Activated CD4-positive, alpha-beta T cell treated with anti-CD3 and anti-CD28 coated beads for 24 hours (primary cell): ENCODE measurements at regions not wholly inside any gene's neighbourhood (a gene's known extent, or its start where the extent isn't known, plus 50 kb on each side); places are given as distances from the start of the nearest gene placed in this dataset.
"Not testable (repeated sequence)": the region's sequence is repeated elsewhere in the genome, so short reads cannot be mapped to it uniquely, and the experiment has no call there.

Experiments
- DNase-seq, 2 donors: peaks; one replicate each; pipeline ENCODE4 v3.0.0-alpha.2; 2020; ENCODE audit warnings: low read depth in 2 of 2

DNA sequence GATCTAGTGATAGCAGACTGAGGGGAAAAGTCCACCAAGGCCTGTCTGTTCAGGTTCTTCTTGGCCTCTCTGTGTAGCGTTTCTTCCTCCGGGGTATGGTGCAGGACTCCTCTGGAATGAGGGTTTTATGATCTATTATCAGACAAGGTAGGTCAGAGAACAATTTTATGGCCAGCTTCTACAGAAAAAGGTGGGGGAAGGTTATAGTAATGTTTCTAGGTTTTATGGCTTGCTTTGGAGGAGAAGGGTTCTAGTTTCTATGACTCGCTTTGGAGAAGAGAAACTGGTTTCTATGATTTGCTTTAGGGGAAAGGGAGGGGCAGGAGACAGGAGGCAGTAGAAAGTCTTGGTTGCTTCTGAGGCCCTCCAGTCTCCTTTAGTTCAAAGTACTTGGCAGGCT, 144.8 kb upstream of the LAMA2 start:
- DNase-seq: no peak

DNA sequence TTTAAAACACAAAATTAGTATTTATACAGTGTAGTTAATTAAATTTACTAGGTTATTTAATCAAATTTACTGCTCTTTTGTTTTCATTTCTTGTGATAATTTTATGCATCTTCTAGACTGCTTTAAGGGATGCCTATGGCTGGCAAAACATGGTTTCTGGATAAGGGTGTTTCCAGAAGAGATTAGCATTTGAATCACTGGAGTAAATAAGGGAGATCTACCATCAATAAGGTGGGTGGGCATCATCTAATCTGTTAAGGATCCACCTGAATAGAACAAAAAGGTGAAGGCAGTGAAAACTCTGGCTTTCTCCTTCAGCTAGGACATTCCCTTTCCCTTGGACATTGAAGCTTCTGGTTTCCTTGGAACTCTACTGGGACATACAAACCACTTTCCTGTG, 146.2 kb upstream of the LAMA2 start:
- no peak for DNase-seq

DNA sequence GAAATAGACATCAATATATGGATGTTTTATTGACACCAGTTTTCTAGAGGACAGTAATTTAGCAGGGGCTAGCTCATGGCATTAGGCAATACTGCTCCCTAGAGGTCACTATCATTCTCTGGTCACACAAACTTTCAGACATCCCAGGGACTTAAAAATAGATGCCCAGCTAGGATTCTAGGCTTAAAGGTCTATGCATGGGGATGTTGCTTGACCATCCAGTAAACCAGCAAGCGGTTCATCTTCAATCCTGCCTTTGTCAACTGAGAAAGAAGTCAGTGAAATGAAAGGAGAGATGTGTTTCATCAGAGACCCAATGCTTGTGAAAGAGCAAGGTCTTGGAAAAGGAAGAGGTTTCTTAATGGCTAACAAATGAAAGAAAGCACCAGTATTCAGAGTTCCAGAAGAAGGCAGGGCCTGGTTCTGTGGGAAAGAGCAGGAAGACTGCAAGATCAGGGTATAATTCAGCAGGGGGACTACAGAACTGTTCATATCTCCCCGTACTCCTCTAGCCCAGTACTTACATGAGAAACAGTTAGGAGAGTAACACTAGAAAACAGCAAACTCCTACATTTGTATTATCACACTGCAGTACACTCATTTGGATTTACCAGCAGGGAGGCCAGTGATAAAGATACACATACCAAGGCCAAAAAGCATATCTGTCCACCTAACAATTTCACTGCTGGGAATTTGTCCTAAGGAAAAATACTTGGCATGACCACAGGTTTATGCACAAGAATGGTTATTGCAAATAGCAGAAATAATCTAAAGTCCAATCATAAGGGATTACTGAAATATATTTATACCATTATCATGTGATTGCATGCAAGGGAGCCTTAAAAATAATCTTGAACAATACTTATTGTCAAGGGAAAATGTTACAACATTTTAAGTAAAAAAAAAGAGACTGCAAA, 151.4 kb upstream of the LAMA2 start:
- DNase-seq: no peak

DNA sequence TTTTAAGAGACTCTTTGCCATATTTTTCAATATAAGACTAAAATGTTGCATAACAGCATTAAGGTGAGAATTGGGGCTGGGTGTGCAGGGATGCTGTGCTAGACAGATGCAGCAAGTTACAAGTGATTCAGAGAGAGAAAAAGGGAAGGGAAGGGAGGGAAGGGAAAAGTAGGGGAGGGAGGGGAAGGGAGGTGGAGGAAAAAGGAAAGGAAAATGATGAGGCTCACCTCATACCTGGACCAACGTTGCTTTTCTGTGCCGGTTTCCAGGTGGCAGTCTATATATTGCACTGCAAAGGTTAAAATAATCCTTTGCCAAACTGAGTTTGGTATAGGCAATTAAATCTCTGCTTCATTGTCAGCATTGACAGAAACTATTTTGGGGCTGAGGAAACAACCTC, 155.4 kb upstream of the LAMA2 start:
- DNase-seq: no peak

DNA sequence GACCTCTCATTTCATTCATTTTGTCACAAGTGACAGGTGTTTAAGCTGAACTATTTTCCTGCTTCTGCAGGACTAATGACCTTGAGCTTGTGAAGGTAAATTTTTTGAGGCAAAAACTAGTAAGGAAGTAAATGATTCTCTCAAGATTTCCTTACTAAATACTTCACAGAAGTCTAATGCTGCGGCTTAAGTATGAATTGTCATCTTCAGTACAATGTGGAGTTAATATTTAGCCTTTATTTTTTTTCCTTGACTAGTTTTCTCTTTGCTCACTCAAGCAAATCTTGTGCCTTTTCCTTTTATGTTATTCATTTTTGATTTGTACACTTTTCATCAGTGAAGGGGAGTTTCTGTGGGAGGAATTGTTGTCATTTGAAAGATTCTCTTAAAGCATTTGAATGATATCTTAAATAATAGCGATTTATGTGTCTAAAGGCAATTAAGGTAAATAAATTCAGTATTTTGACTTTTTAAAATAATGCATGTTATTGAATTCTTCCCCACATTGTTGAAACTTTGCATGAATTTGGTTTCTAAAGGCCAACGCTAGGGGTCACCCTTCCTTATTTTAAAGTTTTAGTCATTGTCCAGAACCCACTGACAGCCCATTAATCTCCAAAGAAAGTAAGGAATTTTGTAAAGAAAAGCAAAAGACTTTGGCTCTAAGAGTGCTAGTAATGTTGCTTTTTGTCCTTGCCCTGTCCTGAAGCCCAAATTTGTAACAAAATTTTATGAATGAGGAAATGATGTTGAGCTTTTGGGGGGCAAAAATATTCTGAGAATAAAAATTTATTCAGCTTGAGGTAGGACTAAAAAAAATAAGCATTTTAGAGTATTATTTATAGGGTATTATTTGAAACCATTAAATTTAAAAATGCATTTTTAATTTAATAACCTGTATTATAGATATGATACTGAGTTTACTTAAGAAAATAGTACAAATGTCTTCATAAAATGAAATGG, 157.4 kb upstream of the LAMA2 start:
- DNase-seq: peak; percentile 4 to 9

DNA sequence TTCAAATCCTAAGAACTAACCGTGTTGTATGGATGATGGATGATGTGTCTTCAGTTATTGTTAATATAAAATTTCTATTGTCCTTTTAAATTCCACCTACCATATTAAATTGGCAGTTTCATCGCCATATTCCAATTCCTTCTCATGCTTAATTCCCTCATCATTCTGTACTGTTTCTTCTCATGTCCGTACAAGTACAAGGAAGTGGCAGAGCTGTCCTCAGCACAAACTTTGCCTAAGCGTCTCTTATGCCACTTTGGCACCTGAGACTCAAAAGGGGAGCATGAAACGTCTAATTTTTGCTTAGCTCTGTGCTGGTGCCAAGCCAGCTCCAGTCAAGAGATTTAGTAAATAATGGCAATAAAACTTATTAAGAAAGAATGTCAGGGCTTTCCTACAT, 158.2 kb upstream of the LAMA2 start:
- no peak for DNase-seq

DNA sequence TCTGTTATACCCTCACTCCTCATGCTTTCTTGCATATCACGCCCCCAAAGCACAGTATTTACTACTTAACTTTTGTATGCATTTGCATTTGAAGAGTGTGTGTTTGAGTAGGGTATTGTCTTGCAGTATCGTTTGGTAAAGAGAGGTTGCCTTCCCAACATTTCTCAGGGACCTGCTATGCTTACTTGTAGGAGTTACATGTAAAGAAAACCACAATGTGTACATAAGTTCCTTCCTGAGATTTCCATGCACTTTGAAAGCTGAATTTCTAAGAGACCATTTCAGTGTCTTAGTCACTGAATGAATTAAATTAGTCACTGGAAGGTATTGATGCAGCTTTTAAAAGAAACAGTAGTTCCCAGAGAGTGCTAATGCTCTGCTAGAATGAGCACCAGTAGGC, 159.3 kb upstream of the LAMA2 start:
- no peak for DNase-seq

DNA sequence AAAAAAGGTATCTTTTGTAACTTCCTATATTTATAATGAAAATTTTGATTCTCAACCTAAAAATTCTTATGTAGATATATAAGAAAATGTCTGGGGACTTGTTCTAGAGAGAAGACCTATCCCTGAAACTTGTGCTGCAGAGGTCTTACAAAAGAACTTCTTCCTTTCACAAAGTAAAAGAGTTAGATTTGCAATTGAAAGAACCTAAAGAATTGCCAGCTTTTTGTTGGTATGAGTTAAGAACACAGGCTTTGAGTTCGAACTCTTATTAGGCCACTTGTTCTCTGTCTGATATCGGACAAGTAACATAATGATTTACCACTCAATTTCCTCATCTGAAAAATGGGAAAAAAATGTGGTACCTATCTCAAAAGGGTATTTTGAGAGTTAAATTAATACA, 162.0 kb upstream of the LAMA2 start:
- no peak for DNase-seq

DNA sequence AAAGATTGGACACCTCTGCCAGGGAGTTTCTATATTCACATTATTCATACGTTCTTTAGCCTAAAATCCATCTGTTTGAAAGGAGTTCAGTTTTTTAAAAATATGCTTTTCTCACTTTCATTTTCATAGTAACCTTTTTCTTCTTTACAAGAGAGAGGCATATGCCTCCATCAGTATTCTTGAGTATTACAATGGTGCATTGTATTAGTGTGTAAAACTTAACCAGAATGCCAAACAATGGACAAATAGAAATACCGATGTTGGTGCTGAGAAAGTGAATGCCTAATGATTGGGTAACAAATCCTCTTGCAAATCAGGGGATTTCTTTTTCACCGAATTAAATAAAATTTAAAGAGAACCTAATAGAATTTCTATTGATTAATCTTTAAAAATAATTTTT, 163.2 kb upstream of the LAMA2 start:
- DNase-seq: no peak

DNA sequence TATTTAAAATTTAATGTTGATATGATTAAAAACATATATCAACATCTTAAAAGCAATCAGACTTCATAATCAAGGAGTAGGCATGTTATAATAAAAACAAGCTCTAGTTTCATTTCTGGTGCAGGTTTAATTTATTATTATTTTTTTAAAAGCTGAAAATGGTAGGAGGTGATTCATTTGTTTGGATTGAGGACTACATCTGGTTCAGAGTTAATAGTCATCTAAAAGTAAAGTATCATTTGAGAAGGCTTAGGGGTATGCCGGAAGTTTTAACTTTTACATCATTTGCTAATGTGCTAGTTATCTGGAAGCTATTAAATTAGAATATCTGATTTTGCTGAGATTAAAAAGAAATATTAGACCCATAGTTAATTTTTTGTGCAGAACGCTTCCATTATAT, 169.5 kb upstream of the LAMA2 start:
- DNase-seq: no peak

DNA sequence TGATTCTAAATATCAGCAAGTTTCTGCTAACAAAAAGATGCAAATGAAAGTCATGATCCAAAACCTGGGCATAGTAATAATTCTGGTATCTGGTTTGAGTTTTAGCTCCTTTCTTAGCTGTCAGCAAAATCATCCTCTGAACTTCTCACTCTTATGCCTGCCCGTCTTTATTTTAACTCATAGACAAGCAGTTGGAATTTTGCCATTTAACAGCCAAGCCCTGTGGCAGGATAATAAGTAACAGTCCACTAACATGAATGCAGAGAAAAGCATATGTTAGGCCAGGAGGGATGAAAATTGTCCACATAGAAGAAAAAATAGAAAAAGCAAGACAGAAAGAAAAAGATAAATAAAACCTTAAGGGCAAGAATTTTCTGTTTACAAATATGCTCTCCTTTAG, 170.0 kb upstream of the LAMA2 start:
- DNase-seq: no peak

DNA sequence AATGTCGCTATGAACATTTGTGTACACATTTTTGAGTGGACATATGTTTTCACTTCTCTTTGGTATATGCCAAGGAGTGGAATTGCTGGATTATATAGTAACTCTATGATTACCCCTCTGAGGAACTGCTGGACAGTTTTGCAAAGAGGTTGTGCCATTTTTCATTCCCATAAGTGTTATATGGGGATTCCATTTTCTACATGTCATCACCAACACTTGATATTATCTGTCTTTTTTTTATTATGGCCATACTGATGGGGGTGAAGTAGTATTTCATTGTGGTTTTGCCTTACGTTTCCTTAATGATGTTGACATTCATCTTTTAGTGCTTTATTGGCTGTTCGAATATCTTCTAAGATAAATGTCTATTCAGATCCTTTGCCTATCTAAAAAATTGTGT, 171.8 kb upstream of the LAMA2 start:
- DNase-seq: no peak

DNA sequence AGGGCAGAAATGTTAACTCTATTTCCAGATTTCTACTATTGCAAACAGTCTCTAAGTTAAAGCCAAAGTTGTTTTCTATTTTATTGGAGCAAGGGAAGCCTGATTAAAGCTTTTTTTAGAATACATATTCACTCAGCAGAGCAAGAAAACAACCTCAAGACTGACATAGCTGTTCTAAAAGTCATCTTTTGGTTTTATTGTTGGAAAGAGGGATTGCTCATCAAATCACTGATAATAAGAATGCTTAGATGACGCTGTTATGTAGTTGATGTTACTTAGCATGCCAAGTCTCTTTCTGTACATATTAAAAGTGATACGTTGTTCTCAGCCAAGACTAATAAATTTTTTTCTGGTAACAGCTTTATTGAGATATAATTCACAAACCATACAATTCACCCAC, 172.6 kb upstream of the LAMA2 start:
- DNase-seq: no peak

DNA sequence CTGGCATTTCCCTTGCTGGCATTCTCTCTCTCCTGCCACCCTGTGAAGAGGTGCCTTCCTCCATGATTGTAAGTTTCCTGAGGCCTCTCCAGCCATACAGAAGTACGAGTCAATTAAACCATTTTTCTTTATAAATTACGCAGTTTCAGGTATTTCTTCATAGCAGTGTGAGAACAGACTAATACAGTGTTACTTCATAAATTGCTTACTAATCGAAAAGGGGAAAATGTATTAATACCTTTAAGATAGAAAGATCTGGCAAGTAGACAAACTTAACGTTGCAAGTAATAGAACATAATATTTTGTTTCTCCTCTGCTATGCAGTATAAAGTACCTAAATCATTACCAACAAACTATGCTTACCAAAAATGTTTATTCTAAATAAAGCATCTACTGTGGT, 178.3 kb upstream of the LAMA2 start:
- no peak for DNase-seq

DNA sequence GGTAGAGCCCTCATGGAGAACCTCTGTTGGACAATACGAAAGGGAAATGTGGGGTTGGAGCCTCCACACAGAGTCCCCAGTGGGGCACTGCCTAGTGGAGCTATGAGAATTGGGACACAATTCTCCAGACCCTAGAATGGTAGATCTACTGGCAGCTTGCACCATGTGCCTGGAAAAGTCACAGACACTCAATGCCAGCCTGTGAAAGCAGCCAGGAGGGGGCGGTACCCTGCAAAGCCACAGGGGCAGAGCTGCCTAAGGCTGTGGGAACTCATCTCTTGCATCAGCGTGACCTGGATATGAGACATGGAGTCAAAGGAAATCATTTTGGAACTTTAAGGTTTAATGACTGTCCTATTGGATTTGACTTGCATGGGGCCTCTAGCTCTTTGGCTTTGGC, 179.1 kb upstream of the LAMA2 start:
- DNase-seq: not testable (repeated sequence)

DNA sequence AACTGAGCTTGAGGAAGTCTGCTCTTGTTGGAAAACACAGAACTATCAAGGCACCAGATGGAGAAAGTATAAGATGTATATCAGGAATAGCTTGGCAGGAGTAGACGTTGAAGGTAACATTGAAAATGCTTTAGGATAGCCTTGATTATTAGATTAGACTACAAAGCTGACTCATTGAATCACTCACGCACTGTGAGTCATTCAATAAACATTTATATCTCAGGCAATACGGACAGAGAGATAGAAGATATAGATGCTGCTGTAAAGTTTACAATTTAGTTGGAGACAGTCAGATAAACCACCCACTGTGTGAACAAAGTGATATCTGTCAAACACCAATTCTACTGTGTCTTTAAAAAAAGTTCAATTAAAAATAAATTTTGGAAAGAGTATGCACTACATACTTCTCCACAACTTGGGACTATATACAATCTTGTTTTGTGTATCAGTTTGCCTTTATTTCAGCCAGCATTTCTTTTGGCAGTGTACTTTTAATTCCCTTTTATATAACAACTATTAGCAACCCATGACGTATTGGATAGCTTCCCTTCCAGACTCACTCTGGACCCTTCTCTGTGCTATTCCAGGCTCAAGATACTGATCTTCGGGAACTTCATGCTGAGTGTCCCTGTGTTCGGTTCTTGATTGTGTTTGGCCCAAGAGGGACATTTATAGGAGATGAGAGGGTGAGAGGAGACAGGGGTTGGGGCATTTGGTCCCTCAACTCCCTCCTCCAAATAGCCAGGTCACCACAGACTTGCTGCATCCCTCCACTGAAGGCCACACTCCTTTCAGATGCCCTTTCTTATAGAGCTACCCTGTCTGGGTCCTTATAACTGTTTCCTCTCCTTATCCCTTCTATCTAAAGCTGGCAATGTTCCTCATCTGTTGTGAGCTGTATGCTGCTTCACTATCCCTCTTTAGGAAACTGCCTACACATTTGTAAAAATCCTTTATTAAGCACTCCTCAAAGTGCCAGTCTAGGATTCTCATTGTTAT, 176.6 kb upstream of the PTPRK start:
- no peak for DNase-seq

DNA sequence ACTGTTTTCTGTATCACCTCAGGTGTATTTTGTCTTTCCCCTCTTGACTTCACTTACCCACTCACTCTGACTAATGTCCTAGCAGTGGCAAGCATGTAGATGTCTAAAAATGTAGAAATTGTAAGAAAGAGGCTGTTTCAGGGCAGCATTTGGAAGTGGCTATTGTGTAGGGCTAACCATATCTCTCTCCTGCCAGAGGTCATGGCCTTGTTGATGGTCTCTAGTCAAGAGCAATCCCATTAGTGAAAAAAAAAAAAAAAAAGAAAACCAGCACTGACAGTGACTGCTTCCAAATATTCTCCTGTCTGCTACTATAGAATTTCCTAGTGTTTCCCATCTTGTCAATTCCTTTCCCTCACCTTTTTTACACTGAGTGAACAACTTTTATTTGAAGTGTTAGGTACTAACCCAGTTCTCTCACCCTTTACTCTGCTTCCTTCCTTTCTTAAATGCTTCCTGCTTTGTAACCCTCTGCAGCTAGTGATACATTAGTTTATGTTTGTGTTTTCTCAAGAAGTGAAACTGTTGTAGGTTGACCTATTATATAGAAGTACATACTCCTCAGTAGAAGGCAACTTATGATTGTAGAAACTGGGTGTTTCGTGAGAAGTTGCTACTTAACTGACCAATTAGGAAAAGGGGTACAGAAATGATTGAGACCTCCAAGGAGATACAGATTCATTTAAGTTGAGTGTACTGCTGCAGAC, 174.1 kb upstream of the PTPRK start:
- no peak for DNase-seq

DNA sequence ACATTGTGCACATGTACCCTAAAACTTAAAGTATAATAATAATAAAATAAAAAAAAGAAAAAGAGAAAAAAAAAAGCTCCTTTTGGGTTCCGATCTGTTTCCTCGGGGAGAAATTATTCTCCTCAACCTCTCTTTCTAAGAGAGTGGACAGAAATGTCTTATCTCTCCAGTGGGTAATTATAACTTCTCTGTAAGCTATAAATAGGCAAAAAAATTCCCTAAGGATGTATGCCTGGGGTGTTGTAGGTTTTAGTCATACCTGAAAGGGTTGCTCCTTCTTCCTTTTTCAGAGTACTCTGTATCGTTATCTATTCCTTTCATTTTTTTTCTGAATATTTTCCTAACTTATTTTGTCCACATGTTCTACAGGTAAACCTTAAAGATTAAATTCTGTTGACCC, 169.7 kb upstream of the PTPRK start:
- no peak for DNase-seq

DNA sequence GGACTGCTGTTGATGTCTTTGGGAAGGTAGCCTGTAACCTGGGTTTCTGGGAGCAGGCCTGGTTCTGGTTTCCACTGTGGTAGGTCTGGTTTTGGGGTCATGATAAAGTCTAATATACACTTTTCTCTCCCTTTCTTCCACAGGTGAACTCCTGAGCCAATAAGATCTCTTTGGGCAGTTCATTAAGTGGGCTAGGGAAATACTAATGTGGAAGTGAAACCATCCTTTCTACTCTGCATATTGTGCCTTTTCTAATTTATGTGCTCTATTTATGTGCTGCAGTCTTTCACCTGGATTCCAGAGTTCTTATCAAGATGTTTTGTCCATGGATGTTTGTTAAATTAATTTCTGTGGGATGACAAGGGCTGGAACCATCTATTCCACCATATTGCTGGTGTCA, 165.7 kb upstream of the PTPRK start:
- DNase-seq: no peak

DNA sequence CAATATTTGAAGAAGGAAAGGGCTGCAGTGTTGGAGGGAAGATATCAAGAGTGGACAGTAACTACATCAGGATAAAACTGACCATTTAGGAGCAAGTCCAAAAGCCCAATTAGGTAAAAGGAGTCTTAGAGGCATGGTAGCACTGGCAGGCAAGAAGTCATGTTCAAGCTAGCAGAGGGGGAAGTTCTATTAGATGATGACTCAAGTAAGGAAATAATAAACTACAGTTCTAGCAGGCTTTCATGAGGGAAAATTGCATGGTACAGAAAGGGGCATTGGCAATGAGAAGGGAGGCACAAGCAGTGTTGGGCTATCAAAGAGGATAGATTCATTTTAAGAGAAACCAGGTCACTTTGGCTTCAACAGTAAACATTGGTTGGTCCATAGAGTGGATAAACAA, 156.1 kb upstream of the PTPRK start:
- no peak for DNase-seq

DNA sequence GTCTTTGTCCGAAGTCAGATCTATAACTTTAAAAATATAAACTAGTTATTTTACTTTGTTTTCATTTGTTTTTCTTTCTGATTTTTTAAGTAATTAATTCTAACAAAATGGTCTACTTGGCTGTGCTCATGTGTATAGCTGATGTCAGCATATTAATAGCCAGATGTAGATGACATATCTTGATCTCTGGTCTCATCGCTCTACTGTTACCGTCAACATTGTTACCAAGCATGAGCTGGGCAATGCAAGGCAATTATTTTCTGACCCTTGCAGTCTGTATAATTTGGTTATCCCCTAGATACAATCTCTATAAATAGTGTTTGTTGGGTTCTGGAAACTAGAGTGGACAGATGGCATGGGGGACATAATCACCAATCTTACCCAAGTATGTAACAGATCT, 151.6 kb upstream of the PTPRK start:
- DNase-seq: no peak
